ENCODE measurements at regions not wholly inside any gene's neighbourhood (a gene's known extent, or its start where the extent isn't known, plus 50 kb on each side); places are given as distances from the start of the nearest gene placed in this dataset.

DNA sequence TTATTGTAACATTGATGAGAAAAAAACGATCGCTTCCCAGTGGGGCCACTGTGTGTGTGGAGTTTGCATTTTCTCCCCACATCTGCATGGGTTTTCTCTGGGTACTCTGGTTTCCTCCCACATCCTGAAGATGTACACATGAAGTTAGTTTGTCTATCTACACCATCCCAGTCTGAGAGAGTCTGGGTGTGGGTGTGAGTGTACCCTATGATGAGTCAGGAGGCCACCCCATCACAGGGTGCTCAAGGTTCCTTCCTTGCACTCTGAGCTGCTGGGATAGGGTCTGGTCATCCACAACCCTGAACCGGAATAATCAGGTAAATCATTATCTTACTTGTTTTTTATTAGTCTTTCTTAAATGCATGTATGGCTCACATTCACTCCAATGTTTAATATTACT lies 457.1 kb downstream of the NTRK3 start:
- Histone ChIP-seq H3K79me2 (ENCODE audit: low read depth) (no peaks in the 10 kb centered on the region), H3F3A (ENCODE audit: insufficient read depth, low read depth) (no peaks in the 10 kb centered on the region), H3K27ac (no peak overlapping the region), H3K4me1 (replicated peaks; ENCODE audit: insufficient read depth) (no peaks in the 10 kb centered on the region), H3K9me3 (ENCODE audit: insufficient read depth, low read depth) (no peaks in the 10 kb centered on the region), H3K9me2 (ENCODE audit: insufficient read depth) (no peaks in the 10 kb centered on the region), H2AFZ (no peak overlapping the region), H3K36me3 (ENCODE audit: low read depth) (no peaks in the 10 kb centered on the region), H4K20me1 (ENCODE audit: insufficient read depth) (no peaks in the 10 kb centered on the region), H3K4me3 (no peak overlapping the region), H3K4me2 (no peak overlapping the region), H3K27me3 (ENCODE audit: insufficient read depth, low read depth) (no peaks in the 10 kb centered on the region)
- ChIA-PET POLR2A (ENCODE audit: unreplicated experiment) (no interaction called here), CTCF (no interaction called here)
- intact Hi-C loops (cut with micrococcal nuclease; ENCODE audit: unreplicated experiment), result no loop called here
- TF ChIP-seq CTCF (conservative IDR thresholded peaks at IDR 0.05) (no peak), EZH2 (IDR thresholded peaks at IDR 0.05; ENCODE audit: low read depth) (no peak)
- BruUV-seq (replicated peaks), result no TSS peak
- DNase-seq, result no peak

DNA sequence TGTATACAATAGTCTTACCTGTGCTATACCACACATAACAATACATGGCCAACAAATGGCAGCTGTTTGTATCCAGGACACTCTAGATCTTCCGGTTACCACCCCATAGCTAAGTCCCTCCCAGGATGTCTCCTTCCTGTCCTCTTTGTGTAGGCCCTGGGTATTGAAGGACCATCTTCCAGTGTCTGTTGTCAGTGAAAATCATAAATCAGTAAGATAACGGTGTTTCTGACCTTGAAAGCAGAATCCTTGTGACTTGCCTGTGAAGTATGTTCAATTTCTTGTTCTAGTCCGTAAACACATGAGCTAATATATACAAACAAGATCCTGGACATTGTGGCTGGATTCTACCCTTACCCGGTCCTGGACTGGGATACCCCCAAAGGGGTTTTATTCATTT lies 462.8 kb downstream of the NTRK3 start:
- ChIA-PET CTCF (no interaction called here), POLR2A (ENCODE audit: unreplicated experiment) (no interaction called here)
- no peak for DNase-seq

DNA sequence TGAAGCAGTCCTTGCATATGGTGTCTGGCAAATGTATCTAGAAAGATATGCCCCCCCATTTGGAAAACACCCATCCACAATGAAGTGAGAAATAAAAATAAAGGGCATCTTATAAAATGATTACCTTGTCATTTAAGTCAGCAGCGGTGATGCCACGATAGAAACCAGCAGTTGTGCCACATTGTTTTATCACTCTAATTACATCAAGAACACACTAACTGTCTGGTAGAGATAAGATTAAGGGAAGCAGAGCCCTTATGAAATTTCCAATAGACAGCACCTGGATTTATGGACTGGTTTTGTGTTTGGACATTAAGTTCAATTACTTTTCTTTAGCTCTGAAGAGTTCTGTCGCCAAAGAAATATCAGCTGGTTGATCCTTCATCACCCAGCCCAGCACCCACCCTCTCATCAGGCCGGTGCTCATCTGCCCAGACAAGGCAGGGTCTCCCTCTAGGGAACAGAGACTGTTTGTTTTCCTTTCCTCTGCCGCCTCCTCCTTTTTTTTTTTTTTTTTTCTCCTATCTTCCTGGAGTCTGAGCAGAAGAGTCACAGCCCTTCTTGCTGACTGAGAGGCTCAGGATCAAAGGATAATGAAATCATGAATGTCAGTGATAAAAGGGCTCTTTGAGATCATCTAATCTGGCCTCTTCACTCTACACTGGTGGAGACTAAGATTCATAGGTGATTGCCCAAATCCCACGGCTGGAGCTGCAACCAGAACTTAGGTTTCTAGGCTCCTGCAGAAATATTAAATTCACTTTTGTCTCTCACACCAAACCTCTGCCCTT lies 464.1 kb downstream of the NTRK3 start:
- intact Hi-C loops (cut with micrococcal nuclease; ENCODE audit: unreplicated experiment), result no loop called here
- TF ChIP-seq EZH2 (IDR thresholded peaks at IDR 0.05; ENCODE audit: low read depth) (no peak), CTCF (conservative IDR thresholded peaks at IDR 0.05) (no peak)
- H2AFZ ChIP-seq, result no peak overlapping the region
- H3K9me3 ChIP-seq (ENCODE audit: insufficient read depth, low read depth), result no peaks in the 10 kb centered on the region
- H4K20me1 ChIP-seq (ENCODE audit: insufficient read depth), result no peaks in the 10 kb centered on the region
- H3K4me2 ChIP-seq, result no peak overlapping the region
- H3K36me3 ChIP-seq (ENCODE audit: low read depth), result no peaks in the 10 kb centered on the region
- no peaks in the 10 kb centered on the region for H3F3A ChIP-seq (ENCODE audit: insufficient read depth, low read depth)
- ChIA-PET CTCF (no interaction called here), POLR2A (ENCODE audit: unreplicated experiment) (no interaction called here)
- no peaks in the 10 kb centered on the region for H3K9me2 ChIP-seq (ENCODE audit: insufficient read depth)
- no peak overlapping the region for H3K4me3 ChIP-seq
- DNase-seq, result no peak
- H3K79me2 ChIP-seq (ENCODE audit: low read depth), result no peaks in the 10 kb centered on the region
- H3K4me1 ChIP-seq (replicated peaks; ENCODE audit: insufficient read depth), result no peaks in the 10 kb centered on the region
- no TSS peak for BruUV-seq (replicated peaks)
- H3K27me3 ChIP-seq (ENCODE audit: insufficient read depth, low read depth), result no peaks in the 10 kb centered on the region
- no peak overlapping the region for H3K27ac ChIP-seq

More for the DNA sequence above, 462.8 kb downstream of the NTRK3 start:
- Histone ChIP-seq H2AFZ (no peak overlapping the region), H3K4me3 (no peak overlapping the region), H3K27me3 (ENCODE audit: insufficient read depth, low read depth) (no peaks in the 10 kb centered on the region), H4K20me1 (ENCODE audit: insufficient read depth) (no peaks in the 10 kb centered on the region), H3K4me1 (replicated peaks; ENCODE audit: insufficient read depth) (no peaks in the 10 kb centered on the region), H3K4me2 (no peak overlapping the region), H3K9me3 (ENCODE audit: insufficient read depth, low read depth) (no peaks in the 10 kb centered on the region), H3K36me3 (ENCODE audit: low read depth) (no peaks in the 10 kb centered on the region), H3K27ac (no peak overlapping the region), H3K9me2 (ENCODE audit: insufficient read depth) (no peaks in the 10 kb centered on the region), H3F3A (ENCODE audit: insufficient read depth, low read depth) (no peaks in the 10 kb centered on the region), H3K79me2 (ENCODE audit: low read depth) (no peaks in the 10 kb centered on the region)
- intact Hi-C loops (cut with micrococcal nuclease; ENCODE audit: unreplicated experiment), result no loop called here
- TF ChIP-seq CTCF (conservative IDR thresholded peaks at IDR 0.05) (no peak), EZH2 (IDR thresholded peaks at IDR 0.05; ENCODE audit: low read depth) (no peak)
- BruUV-seq (replicated peaks), result no TSS peak

Data from PC-9 (cell line).